Ovary (tissue), 7 donors: ENCODE measurements at regions not wholly inside any gene's neighbourhood (a gene's known extent, or its start where the extent isn't known, plus 50 kb on each side); places are given as distances from the start of the nearest gene placed in this dataset.
"Not testable (repeated sequence)": the region's sequence is repeated elsewhere in the genome, so short reads cannot be mapped to it uniquely, and the experiment has no call there.

Experiments
- DNase-seq, 5 donors: peaks; one replicate each; pipeline ENCODE4 v3.0.0-alpha.2; 2019 to 2020
- H3K27ac ChIP-seq, 2 donors: fragments of 200-600 bp; one replicate each; pipeline versions ENCODE4 v1.5.1 to v1.8.0; 2019 to 2022
- H3K27me3 ChIP-seq: fragments of 200-600 bp; one replicate; pipeline ENCODE4 v1.8.0; 2022
- H3K36me3 ChIP-seq: fragments of 200-600 bp; sonication (generic); one replicate; pipeline ENCODE4 v1.5.1; 2019
- H3K4me1 ChIP-seq: one replicate; pipeline ENCODE4 v1.8.1; 2013; ENCODE audit warnings: mild to moderate bottlenecking, moderate library complexity; ENCODE audit not compliant: insufficient read depth
- H3K4me3 ChIP-seq: fragments of 200-600 bp; sonication (generic); one replicate; pipeline ENCODE4 v1.5.1; 2017
- H3K9me3 ChIP-seq, 2 donors: fragments of 200-600 bp in 1 of 2; sonication (generic) in 1 of 2; one replicate each; pipeline versions ENCODE4 v1.5.1 to v1.8.1; 2013 to 2019; ENCODE audit warnings: mild to moderate bottlenecking in 1 of 2, moderate library complexity in 1 of 2
- EP300 ChIP-seq: sonication (generic); formaldehyde crosslinking; IDR thresholded peaks from one replicate; pipeline ENCODE4 v1.6.1; 2017; ENCODE audit warnings: antibody characterized with exemption
- POLR2A ChIP-seq: fragments of 450-650 bp; IDR thresholded peaks from one replicate; pipeline ENCODE4 v1.6.1; 2017; ENCODE audit warnings: antibody characterized with exemption, mild to moderate bottlenecking, moderate library complexity
- WGBS, 3 donors: extraction: QIAGEN DNeasy Blood & Tissue Kit in 1 of 3; methylation state at CpG; one replicate each; pipeline versions ENCODE4 v1.1.5 to v1.1.7; 2013 to 2017; 5-methylcytosine and 5-hydroxymethylcytosine counted together
- intact Hi-C, 4 donors: fragments of 100-400 bp; cut with DNase I; formaldehyde crosslinking; loops; one replicate each; pipeline versions ENCODE4 v1.11.0 to v1.15.1; 2022 to 2023
- TF ChIP-seq, protein P1 (sequence below), 3 donors: fragments of 450-650 bp in 2 of 3; fragments of 200-600 bp in 1 of 3; IDR thresholded peaks; one replicate each; pipeline versions ENCODE4 v1.5.1 to v1.8.0; 2016 to 2022; ENCODE audit warnings: antibody characterized with exemption in 3 of 3, mild to moderate bottlenecking in 1 of 3
- donor health status: DM: no; HTN: no; CAD: no; lungs with moderate emphysema.
- donor health status: DM: no; HTN: no; CAD: no.
- donor health status: Bipolar disorder and iron deficiency.
- donor health status: DM: no; HTN: no; CAD: no.
- donor health status: DM: yes; HTN: yes; CAD: no.

DNA sequence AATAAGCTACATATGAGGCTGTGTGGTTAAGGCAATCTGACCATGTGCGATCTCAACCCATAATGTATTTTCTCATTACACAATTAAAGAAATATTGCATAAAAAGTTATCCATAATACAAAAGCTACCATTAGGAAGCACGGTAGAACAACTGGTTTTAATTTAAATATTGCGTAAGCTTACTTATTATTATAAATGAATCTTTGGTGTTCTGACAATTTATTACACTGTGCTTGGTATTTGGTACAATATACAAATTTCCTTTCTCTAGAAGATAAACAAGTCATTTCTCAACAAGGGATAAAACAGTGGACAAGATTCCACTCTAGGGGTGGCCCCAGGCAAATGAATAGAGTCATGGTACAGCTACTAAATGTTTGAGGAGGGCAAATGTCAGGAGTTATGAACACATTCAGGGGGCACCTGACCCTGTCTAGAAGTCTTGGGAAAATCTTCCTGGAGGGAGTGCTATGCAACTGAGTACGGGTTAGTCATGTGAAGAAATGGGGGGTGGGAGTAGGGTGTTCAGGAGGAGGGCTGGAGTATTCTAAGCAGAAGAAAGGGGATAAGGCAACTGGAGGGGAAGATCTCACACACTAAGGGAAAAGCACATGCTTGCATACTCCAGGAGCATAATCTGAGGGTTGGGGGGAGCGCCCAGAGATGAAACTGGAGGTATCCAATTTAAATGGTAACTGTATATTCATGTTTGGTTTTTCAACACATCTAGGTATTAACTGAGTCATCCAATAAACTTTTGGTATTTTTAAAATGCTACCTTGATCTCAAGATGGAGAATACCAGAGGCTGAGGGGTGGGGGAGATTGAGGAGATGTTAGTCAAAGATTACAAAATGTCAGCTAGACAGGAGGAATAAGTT, 296.9 kb upstream of the SGK1 start:
- 90 to 96% (median 94%) methylated on average over 5 of the region's 5 CpGs for WGBS, 3 donors
- H3K27ac ChIP-seq, result no peak overlapping the region
- no peaks in the 10 kb centered on the region for H3K4me1 ChIP-seq
- H3K9me3 ChIP-seq, result no peaks in the 10 kb centered on the region
- TF ChIP-seq, protein P1, sequence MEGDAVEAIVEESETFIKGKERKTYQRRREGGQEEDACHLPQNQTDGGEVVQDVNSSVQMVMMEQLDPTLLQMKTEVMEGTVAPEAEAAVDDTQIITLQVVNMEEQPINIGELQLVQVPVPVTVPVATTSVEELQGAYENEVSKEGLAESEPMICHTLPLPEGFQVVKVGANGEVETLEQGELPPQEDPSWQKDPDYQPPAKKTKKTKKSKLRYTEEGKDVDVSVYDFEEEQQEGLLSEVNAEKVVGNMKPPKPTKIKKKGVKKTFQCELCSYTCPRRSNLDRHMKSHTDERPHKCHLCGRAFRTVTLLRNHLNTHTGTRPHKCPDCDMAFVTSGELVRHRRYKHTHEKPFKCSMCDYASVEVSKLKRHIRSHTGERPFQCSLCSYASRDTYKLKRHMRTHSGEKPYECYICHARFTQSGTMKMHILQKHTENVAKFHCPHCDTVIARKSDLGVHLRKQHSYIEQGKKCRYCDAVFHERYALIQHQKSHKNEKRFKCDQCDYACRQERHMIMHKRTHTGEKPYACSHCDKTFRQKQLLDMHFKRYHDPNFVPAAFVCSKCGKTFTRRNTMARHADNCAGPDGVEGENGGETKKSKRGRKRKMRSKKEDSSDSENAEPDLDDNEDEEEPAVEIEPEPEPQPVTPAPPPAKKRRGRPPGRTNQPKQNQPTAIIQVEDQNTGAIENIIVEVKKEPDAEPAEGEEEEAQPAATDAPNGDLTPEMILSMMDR (IDR thresholded peaks at IDR 0.05), result no peak
- TF ChIP-seq POLR2A (no peak), EP300 (no peak)
- no peak overlapping the region for H3K4me3 ChIP-seq
- no peak for DNase-seq
- no peaks in the 10 kb centered on the region for H3K27me3 ChIP-seq
- intact Hi-C loops, result no loop called here
- no peaks in the 10 kb centered on the region for H3K36me3 ChIP-seq

DNA sequence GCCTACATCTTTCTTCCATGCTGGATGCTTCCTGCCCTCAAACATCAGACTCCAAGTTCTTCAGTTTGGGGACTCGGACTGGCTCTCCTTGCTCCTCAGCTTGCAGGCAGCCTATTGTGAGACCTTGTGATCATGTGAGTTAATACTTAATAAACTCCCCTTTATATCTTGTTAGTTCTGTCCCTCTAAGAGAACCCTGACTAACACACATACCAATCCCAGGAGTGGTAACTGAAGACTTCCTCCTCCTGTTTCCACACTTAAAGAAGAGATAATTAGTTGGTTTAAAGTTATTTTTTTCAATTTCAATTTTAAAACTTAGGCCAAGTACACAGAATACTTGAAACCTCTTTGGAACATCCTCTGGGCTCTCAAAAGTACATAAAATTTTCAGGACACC, 294.2 kb upstream of the SGK1 start:
- H3K27me3 ChIP-seq, DNase-seq, H3K4me3 ChIP-seq, intact Hi-C loops, H3K9me3 ChIP-seq, H3K27ac ChIP-seq, H3K36me3 ChIP-seq, H3K4me1 ChIP-seq: not testable (repeated sequence)
- WGBS, 3 donors, result 89 to 97% (median 95%) methylated on average over 1 of the region's 1 CpG

DNA sequence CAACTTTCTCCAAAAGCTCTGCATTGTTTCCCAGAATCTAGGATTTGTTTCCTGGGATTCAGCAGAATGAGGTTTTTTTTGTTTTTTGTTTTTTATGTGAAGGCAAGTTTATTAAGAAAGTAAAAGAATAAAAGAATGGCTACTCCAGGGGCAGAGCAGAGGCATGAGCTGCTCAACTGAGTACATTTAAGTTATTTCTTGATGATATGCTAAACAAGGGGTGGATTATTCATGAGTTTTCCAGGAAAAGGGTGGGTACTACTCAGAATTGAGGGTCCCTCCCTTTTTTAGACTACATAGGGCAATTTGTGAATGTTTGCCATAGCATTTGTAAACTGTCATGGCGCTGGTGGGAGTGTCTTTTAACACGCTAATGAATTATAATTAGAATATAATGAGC, 292.5 kb upstream of the SGK1 start:
- Histone ChIP-seq H3K4me3 (no peak overlapping the region), H3K27ac (no peak overlapping the region), H3K4me1 (peaks cover 2% of the 10 kb centered on the region), H3K27me3 (no peaks in the 10 kb centered on the region), H3K36me3 (no peaks in the 10 kb centered on the region), H3K9me3 (no peaks in the 10 kb centered on the region)
- intact Hi-C loops, result no loop called here
- WGBS, 3 donors, result 79 to 85% (median 82%) methylated on average over 2 of the region's 2 CpGs
- no peak for DNase-seq
- TF ChIP-seq EP300, result no peak
- no peak for TF ChIP-seq POLR2A
- TF ChIP-seq, protein P1 (IDR thresholded peaks at IDR 0.05), result no peak

GRCh38 chr6:134609716-134610261, 291.9 kb upstream of the SGK1 start:
- peaks cover 2% of the 10 kb centered on the region for H3K4me1 ChIP-seq
- no peaks in the 10 kb centered on the region for H3K36me3 ChIP-seq
- DNase-seq, result no peak
- H3K9me3 ChIP-seq, result no peaks in the 10 kb centered on the region
- intact Hi-C loops, result no loop called here
- no peak overlapping the region for H3K27ac ChIP-seq
- H3K27me3 ChIP-seq, result no peaks in the 10 kb centered on the region
- TF ChIP-seq POLR2A, result no peak
- TF ChIP-seq EP300, result no peak
- TF ChIP-seq, protein P1 (IDR thresholded peaks at IDR 0.05), result no peak
- 75 to 88% (median 86%) methylated on average over 1 of the region's 1 CpG for WGBS, 3 donors
- H3K4me3 ChIP-seq, result no peak overlapping the region

DNA sequence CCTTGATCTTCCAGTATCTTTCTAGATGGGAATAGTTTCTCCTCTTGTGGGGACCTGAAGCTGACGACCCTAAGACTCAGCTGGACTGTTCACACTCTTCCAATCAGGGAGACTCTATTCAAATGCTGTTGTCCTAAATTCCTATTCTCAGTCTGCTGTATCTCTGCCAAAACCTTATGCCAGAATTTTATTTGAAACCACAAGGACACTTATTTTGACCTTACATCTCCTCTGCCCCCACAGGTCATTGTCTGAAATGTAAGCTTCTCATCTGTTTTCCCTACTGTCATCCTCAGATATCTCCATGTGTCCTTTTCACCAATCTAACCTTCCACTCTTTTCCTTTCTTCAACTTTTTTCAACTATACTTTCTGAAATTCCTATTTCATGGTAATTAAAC, 289.5 kb upstream of the SGK1 start:
- H3K36me3 ChIP-seq, result no peaks in the 10 kb centered on the region
- intact Hi-C loops, result no loop called here
- H3K27ac ChIP-seq, result no peak overlapping the region
- TF ChIP-seq, protein P1 (IDR thresholded peaks at IDR 0.05), result no peak
- TF ChIP-seq EP300 (no peak), POLR2A (no peak)
- no peak for DNase-seq
- no peaks in the 10 kb centered on the region for H3K27me3 ChIP-seq
- H3K4me1 ChIP-seq, result peaks cover 2% of the 10 kb centered on the region
- no peak overlapping the region for H3K4me3 ChIP-seq
- no peaks in the 10 kb centered on the region for H3K9me3 ChIP-seq
- 6 to 23% (median 9%) methylated on average over 1 of the region's 1 CpG for WGBS, 3 donors
